ENCODE measurements at regions not wholly inside any gene's neighbourhood (a gene's known extent, or its start where the extent isn't known, plus 50 kb on each side); places are given as distances from the start of the nearest gene placed in this dataset.
"Not testable (repeated sequence)": the region's sequence is repeated elsewhere in the genome, so short reads cannot be mapped to it uniquely, and the experiment has no call there.

- ATAC-seq (ENCODE audit: low FRiP score) = no peak
- no peak for DNase-seq (ENCODE audit: low spot score)
- no peak for TF ChIP-seq CTCF (IDR thresholded peaks at IDR 0.05)
Observed at GRCh38 chr10:22158426-22158825, 59.4 kb downstream of the EBLN1 start.

- no peak for DNase-seq (ENCODE audit: low spot score)
- no peak for ATAC-seq (ENCODE audit: low FRiP score)
- TF ChIP-seq CTCF (IDR thresholded peaks at IDR 0.05) = no peak
Observed at GRCh38 chr10:22156750-22157149, 61.1 kb downstream of the EBLN1 start.

- TF ChIP-seq CTCF (IDR thresholded peaks at IDR 0.05) = no peak
- ATAC-seq (ENCODE audit: low FRiP score) (no peak), DNase-seq (ENCODE audit: low spot score) (no peak)
Observed at GRCh38 chr10:22152403-22152802, 65.4 kb downstream of the EBLN1 start.

GRCh38 chr10:22150842-22151241 lies 67.0 kb downstream of the EBLN1 start:
- no peak for TF ChIP-seq CTCF (IDR thresholded peaks at IDR 0.05)
- ATAC-seq (ENCODE audit: low FRiP score) = no peak
- no peak for DNase-seq (ENCODE audit: low spot score)

- ATAC-seq (ENCODE audit: low FRiP score) (no peak), DNase-seq (ENCODE audit: low spot score) (no peak)
- no peak for TF ChIP-seq CTCF (IDR thresholded peaks at IDR 0.05)
Observed at GRCh38 chr10:22148961-22149360, 68.9 kb downstream of the EBLN1 start.

GRCh38 chr10:22145873-22146272 lies 71.9 kb downstream of the EBLN1 start:
- not testable (repeated sequence) for ATAC-seq (ENCODE audit: low FRiP score); DNase-seq (ENCODE audit: low spot score)

GRCh38 chr10:22137542-22137941 lies 80.3 kb downstream of the EBLN1 start:
- ATAC-seq (ENCODE audit: low FRiP score) = no peak
- TF ChIP-seq CTCF (IDR thresholded peaks at IDR 0.05) = no peak
- no peak for DNase-seq (ENCODE audit: low spot score)

- ATAC-seq (ENCODE audit: low FRiP score) (no peak), DNase-seq (ENCODE audit: low spot score) (no peak)
- TF ChIP-seq CTCF (IDR thresholded peaks at IDR 0.05) = no peak
Observed at GRCh38 chr10:22135591-22135990, 82.2 kb downstream of the EBLN1 start.

Measured in omental fat pad (tissue), 3 donors.